HEK293 (cell line): ENCODE measurements at regions not wholly inside any gene's neighbourhood (a gene's known extent, or its start where the extent isn't known, plus 50 kb on each side); places are given as distances from the start of the nearest gene placed in this dataset.

Experiments used
- BCL11A ChIP-seq: fragments of 450-650 bp; formaldehyde crosslinking; IDR thresholded peaks from 2 replicates; pipeline ENCODE4 v1.5.1; 2016; ENCODE audit warnings: low read depth, missing biosample characterization, missing genetic modification characterization
- CTCF ChIP-seq: fragments of 450-650 bp; formaldehyde crosslinking; IDR thresholded peaks from 2 replicates; pipeline ENCODE4 v1.5.1; 2016; ENCODE audit warnings: missing biosample characterization, missing genetic modification characterization
- INSM2 ChIP-seq: fragments of 450-650 bp; formaldehyde crosslinking; IDR thresholded peaks from 2 replicates; pipeline ENCODE4 v1.5.1; 2016; ENCODE audit warnings: missing biosample characterization, missing genetic modification characterization
- YY1 ChIP-seq: fragments of 450-650 bp; formaldehyde crosslinking; IDR thresholded peaks from 2 replicates; pipeline ENCODE4 v1.5.1; 2018; ENCODE audit warnings: missing biosample characterization, missing genetic modification characterization
- ZBTB8A ChIP-seq: fragments of 450-650 bp; formaldehyde crosslinking; IDR thresholded peaks from 2 replicates; pipeline ENCODE4 v1.5.1; 2016; ENCODE audit warnings: missing biosample characterization, missing genetic modification characterization
- ZNF639 ChIP-seq: fragments of 450-650 bp; formaldehyde crosslinking; IDR thresholded peaks from 2 replicates; pipeline ENCODE4 v1.5.1; 2016; ENCODE audit warnings: missing biosample characterization, missing genetic modification characterization
- ZNF704 ChIP-seq: fragments of 450-650 bp; formaldehyde crosslinking; IDR thresholded peaks from 2 replicates; pipeline ENCODE4 v1.5.1; 2016; ENCODE audit warnings: missing biosample characterization, missing genetic modification characterization
- ZNF76 ChIP-seq: fragments of 450-650 bp; formaldehyde crosslinking; IDR thresholded peaks from 2 replicates; pipeline ENCODE4; 2016; ENCODE audit warnings: low read depth, missing biosample characterization, missing genetic modification characterization, borderline replicate concordance

- TF ChIP-seq INSM2 (tag by site-specific recombination) (no peak), YY1 (tag by site-specific recombination) (no peak), ZNF704 (tag by site-specific recombination) (no peak), BCL11A (no peak), CTCF (tag by site-specific recombination) (no peak), ZNF76 (tag by site-specific recombination) (no peak), ZBTB8A (tag by site-specific recombination) (no peak), ZNF639 (tag by site-specific recombination) (no peak)
Measured at GRCh38 chr7:35505066-35505465, 189.9 kb downstream of the HERPUD2 start.
